ENCODE measurements at regions not wholly inside any gene's neighbourhood (a gene's known extent, or its start where the extent isn't known, plus 50 kb on each side); places are given as distances from the start of the nearest gene placed in this dataset.

DNA sequence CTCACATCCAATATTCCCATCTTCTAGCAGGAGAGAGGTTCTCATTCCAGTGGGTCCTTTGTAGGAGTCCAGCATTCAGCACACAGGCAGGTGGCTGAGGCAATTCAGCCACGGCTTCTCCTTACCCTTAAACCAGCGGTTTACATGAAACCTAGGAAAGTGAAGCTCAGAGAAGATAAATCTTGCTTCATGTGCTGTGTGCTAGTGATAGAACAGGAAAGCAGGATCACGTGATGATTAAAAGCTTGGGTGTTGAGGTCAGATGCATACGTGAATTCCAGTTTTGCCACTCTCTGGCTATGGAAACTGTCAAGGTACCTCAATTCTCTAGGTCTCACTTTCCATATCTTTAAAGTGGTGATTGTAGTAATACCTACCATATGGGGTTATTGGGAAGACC lies 331.6 kb downstream of the INSC start:
- TF ChIP-seq, protein P1, sequence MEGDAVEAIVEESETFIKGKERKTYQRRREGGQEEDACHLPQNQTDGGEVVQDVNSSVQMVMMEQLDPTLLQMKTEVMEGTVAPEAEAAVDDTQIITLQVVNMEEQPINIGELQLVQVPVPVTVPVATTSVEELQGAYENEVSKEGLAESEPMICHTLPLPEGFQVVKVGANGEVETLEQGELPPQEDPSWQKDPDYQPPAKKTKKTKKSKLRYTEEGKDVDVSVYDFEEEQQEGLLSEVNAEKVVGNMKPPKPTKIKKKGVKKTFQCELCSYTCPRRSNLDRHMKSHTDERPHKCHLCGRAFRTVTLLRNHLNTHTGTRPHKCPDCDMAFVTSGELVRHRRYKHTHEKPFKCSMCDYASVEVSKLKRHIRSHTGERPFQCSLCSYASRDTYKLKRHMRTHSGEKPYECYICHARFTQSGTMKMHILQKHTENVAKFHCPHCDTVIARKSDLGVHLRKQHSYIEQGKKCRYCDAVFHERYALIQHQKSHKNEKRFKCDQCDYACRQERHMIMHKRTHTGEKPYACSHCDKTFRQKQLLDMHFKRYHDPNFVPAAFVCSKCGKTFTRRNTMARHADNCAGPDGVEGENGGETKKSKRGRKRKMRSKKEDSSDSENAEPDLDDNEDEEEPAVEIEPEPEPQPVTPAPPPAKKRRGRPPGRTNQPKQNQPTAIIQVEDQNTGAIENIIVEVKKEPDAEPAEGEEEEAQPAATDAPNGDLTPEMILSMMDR (IDR thresholded peaks at IDR 0.05): no peak
- no peak for TF ChIP-seq POLR2A (IDR thresholded peaks at IDR 0.05)
